ENCODE measurements at regions not wholly inside any gene's neighbourhood (a gene's known extent, or its start where the extent isn't known, plus 50 kb on each side); places are given as distances from the start of the nearest gene placed in this dataset.
"Not testable (repeated sequence)": the region's sequence is repeated elsewhere in the genome, so short reads cannot be mapped to it uniquely, and the experiment has no call there.

DNA sequence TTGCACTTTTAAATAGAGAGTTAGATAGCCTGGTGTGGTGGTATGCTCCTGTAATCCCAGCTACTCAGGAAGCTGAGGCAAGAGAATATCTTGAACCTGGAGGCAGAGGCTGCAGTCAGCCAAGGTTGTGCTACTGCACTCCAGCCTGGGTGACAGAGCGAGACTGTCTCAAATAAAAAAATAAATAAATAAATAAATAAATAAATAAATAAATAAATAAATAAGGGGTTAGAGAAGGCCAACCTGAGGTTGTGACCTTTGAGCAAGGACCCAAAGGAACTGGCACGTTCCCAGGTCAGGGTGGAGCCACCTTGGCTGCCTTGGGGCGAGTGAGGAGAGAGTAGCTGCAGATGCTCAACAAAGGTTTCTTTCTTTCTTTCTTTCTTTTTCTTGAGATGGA, 65.3 kb upstream of the TENM4 start:
- Histone ChIP-seq H3K79me2 (ENCODE audit: insufficient read depth, low read depth, low read length) (no peaks in the 10 kb centered on the region), H2AFZ (ENCODE audit: low read length) (no peak overlapping the region), H3K9me2 (ENCODE audit: insufficient read depth, low read length) (no peaks in the 10 kb centered on the region), H3K4me3 (ENCODE audit: low read depth, low read length, poor library complexity, severe bottlenecking) (no peak overlapping the region), H4K20me1 (ENCODE audit: insufficient read depth, low read length) (no peaks in the 10 kb centered on the region), H3K27ac (ENCODE audit: low read depth, low read length, poor library complexity, severe bottlenecking) (no peak overlapping the region), H3K9me3 (ENCODE audit: low read length) (no peaks in the 10 kb centered on the region), H3K4me2 (ENCODE audit: low read length) (no peak overlapping the region), H3K4me1 (ENCODE audit: insufficient read depth, low read length, poor library complexity, severe bottlenecking) (no peaks in the 10 kb centered on the region), H3K36me3 (ENCODE audit: insufficient read depth, low read length) (no peaks in the 10 kb centered on the region)
- intact Hi-C loops (cut with micrococcal nuclease; ENCODE audit: unreplicated experiment): no loop called here
- POLR2A ChIA-PET: no interaction called here
- TF ChIP-seq EZH2phosphoT487 (IDR thresholded peaks at IDR 0.05; ENCODE audit: borderline replicate concordance, low read depth, low read length) (no peak), CTCF (conservative IDR thresholded peaks at IDR 0.05; ENCODE audit: low read length) (no peak)
- CTCF ChIA-PET (ENCODE audit: unreplicated experiment): no interaction called here
- no peak for DNase-seq (ENCODE audit: low spot score)
- no TSS peak for BruUV-seq (replicated peaks)

GRCh38 chr11:79503028-79503427, 62.2 kb upstream of the TENM4 start:
- TF ChIP-seq CTCF (conservative IDR thresholded peaks at IDR 0.05; ENCODE audit: low read length): no peak
- TF ChIP-seq EZH2phosphoT487 (IDR thresholded peaks at IDR 0.05; ENCODE audit: borderline replicate concordance, low read depth, low read length): no peak
- no peaks in the 10 kb centered on the region for H3K9me3 ChIP-seq (ENCODE audit: low read length)
- intact Hi-C loops (cut with micrococcal nuclease; ENCODE audit: unreplicated experiment): no loop called here
- no peak for DNase-seq (ENCODE audit: low spot score)
- no peaks in the 10 kb centered on the region for H4K20me1 ChIP-seq (ENCODE audit: insufficient read depth, low read length)
- no peaks in the 10 kb centered on the region for H3K36me3 ChIP-seq (ENCODE audit: insufficient read depth, low read length)
- no peaks in the 10 kb centered on the region for H3K9me2 ChIP-seq (ENCODE audit: insufficient read depth, low read length)
- no peaks in the 10 kb centered on the region for H3K79me2 ChIP-seq (ENCODE audit: insufficient read depth, low read depth, low read length)
- ChIA-PET POLR2A (no interaction called here), CTCF (ENCODE audit: unreplicated experiment) (no interaction called here)
- H2AFZ ChIP-seq (ENCODE audit: low read length): no peak overlapping the region
- H3K4me2 ChIP-seq (ENCODE audit: low read length): no peak overlapping the region
- no peak overlapping the region for H3K27ac ChIP-seq (ENCODE audit: low read depth, low read length, poor library complexity, severe bottlenecking)
- no TSS peak for BruUV-seq (replicated peaks)
- no peaks in the 10 kb centered on the region for H3K4me1 ChIP-seq (ENCODE audit: insufficient read depth, low read length, poor library complexity, severe bottlenecking)
- no peak overlapping the region for H3K4me3 ChIP-seq (ENCODE audit: low read depth, low read length, poor library complexity, severe bottlenecking)

- POLR2A ChIA-PET: no interaction called here
- Histone ChIP-seq H3K9me2 (ENCODE audit: insufficient read depth, low read length) (no peaks in the 10 kb centered on the region), H3K79me2 (ENCODE audit: insufficient read depth, low read depth, low read length) (no peaks in the 10 kb centered on the region), H4K20me1 (ENCODE audit: insufficient read depth, low read length) (no peaks in the 10 kb centered on the region), H3K4me1 (ENCODE audit: insufficient read depth, low read length, poor library complexity, severe bottlenecking) (no peaks in the 10 kb centered on the region), H2AFZ (ENCODE audit: low read length) (no peak overlapping the region), H3K4me3 (ENCODE audit: low read depth, low read length, poor library complexity, severe bottlenecking) (no peak overlapping the region), H3K9me3 (ENCODE audit: low read length) (no peaks in the 10 kb centered on the region), H3K4me2 (ENCODE audit: low read length) (no peak overlapping the region), H3K27ac (ENCODE audit: low read depth, low read length, poor library complexity, severe bottlenecking) (no peak overlapping the region), H3K36me3 (ENCODE audit: insufficient read depth, low read length) (no peaks in the 10 kb centered on the region)
- DNase-seq (ENCODE audit: low spot score): no peak
- intact Hi-C loops (cut with micrococcal nuclease; ENCODE audit: unreplicated experiment): no loop called here
- no peak for TF ChIP-seq EZH2phosphoT487 (IDR thresholded peaks at IDR 0.05; ENCODE audit: borderline replicate concordance, low read depth, low read length)
- no peak for TF ChIP-seq CTCF (conservative IDR thresholded peaks at IDR 0.05; ENCODE audit: low read length)
- CTCF ChIA-PET (ENCODE audit: unreplicated experiment): no interaction called here
- BruUV-seq (replicated peaks): no TSS peak
Measured at GRCh38 chr11:79501707-79502106, 60.9 kb upstream of the TENM4 start.

DNA sequence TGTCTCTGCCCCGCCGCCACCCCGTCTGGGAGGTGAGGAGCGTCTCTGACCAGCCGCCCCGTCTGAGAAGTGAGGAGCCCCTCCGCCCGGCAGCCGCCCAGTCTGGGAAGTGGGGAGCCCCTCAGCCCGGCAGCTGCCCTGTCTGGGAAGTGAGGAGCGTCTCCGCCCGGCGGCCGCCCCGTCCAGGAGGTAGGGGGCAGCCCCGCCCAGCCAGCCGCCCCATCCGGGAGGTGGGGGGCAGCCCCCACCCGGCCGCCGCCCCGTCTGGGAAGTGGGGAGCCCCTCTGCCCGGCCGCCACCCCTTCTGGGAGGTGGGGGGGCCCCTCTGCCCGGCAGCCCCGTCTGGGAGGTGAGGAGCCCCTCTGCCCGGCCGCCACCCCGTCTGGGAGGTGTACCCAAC, 59.1 kb upstream of the TENM4 start:
- H4K20me1 ChIP-seq (ENCODE audit: insufficient read depth, low read length); CTCF ChIA-PET (ENCODE audit: unreplicated experiment); H2AFZ ChIP-seq (ENCODE audit: low read length); H3K9me3 ChIP-seq (ENCODE audit: low read length); POLR2A ChIA-PET; H3K27ac ChIP-seq (ENCODE audit: low read depth, low read length, poor library complexity, severe bottlenecking); BruUV-seq (replicated peaks); DNase-seq (ENCODE audit: low spot score); H3K79me2 ChIP-seq (ENCODE audit: insufficient read depth, low read depth, low read length); H3K4me2 ChIP-seq (ENCODE audit: low read length); intact Hi-C loops (cut with micrococcal nuclease; ENCODE audit: unreplicated experiment); H3K9me2 ChIP-seq (ENCODE audit: insufficient read depth, low read length); H3K36me3 ChIP-seq (ENCODE audit: insufficient read depth, low read length); H3K4me1 ChIP-seq (ENCODE audit: insufficient read depth, low read length, poor library complexity, severe bottlenecking); H3K4me3 ChIP-seq (ENCODE audit: low read depth, low read length, poor library complexity, severe bottlenecking): not testable (repeated sequence)
